Transverse colon (tissue), 4 donors: ENCODE measurements at regions not wholly inside any gene's neighbourhood (a gene's known extent, or its start where the extent isn't known, plus 50 kb on each side); places are given as distances from the start of the nearest gene placed in this dataset.

Source experiments
- CTCF ChIP-seq, 5 experiments: fragments of 200-600 bp in 3 of 5; fragments of 450-650 bp in 2 of 5; sonication (generic) in 3 of 5; IDR thresholded peaks; 1 replicate in 2 of 5; 2 replicates in 3 of 5; pipeline ENCODE4 v1.5.1; 2016 to 2017; ENCODE audit warnings: antibody characterized with exemption in 5 of 5, inconsistent platforms in 3 of 5, mild to moderate bottlenecking in 2 of 5, moderate library complexity in 1 of 5
- EP300 ChIP-seq: sonication (generic); formaldehyde crosslinking; IDR thresholded peaks from one replicate; pipeline ENCODE4 v1.6.1; 2017; ENCODE audit warnings: antibody characterized with exemption, low read depth
- POLR2A ChIP-seq: fragments of 450-650 bp; IDR thresholded peaks from one replicate; pipeline ENCODE4 v1.6.1; 2016; ENCODE audit warnings: antibody characterized with exemption, mild to moderate bottlenecking, moderate library complexity
- POLR2AphosphoS5 ChIP-seq, 3 donors: sonication (generic); formaldehyde crosslinking; IDR thresholded peaks; one replicate each; pipeline ENCODE4 v1.6.1; 2016; ENCODE audit warnings: antibody characterized with exemption in 3 of 3

DNA sequence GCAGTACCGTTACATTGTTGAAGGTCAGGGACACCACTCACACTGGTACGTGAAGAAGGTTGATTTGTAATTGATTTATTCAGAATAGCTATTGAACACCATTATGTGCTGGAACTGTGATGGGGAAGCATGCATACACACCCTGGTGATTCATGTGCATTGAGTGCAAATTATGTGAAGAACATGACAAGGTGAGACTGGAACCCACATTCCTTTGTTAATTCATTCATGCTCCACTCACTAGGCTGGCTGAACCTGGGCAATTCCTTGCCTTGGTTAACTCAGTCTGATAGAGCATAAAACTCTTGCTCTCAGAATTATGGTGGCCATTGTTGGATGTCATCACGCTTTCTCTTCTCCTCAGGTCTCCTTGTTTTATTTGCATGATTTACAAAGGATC, 67.3 kb upstream of the TPK1 start:
- no peak for TF ChIP-seq CTCF (IDR thresholded peaks at IDR 0.05)
- no peak for TF ChIP-seq POLR2A
- TF ChIP-seq EP300: no peak
- no peak for TF ChIP-seq POLR2AphosphoS5 (IDR thresholded peaks at IDR 0.05)
